DOHH2 (cell line): ENCODE measurements at regions not wholly inside any gene's neighbourhood (a gene's known extent, or its start where the extent isn't known, plus 50 kb on each side); places are given as distances from the start of the nearest gene placed in this dataset.

ENCODE experiments used
- CTCF ChIP-seq: fragments of 200-600 bp; sonication (generic); IDR thresholded peaks from one replicate; pipeline ENCODE4 v1.5.1; 2014; ENCODE audit warnings: antibody characterized with exemption, mild to moderate bottlenecking, low read depth, low read length; ENCODE audit not compliant: poor library complexity, severe bottlenecking
- EZH2phosphoT487 ChIP-seq: fragments of 200-600 bp; sonication (generic); IDR thresholded peaks from 2 replicates; pipeline ENCODE4 v1.6.1; 2017; ENCODE audit warnings: borderline replicate concordance, mild to moderate bottlenecking, antibody characterized with exemption, low read length, moderate library complexity, mixed read lengths

GRCh38 chr1:68285046-68285445 is 52.7 kb upstream of the WLS start:
- TF ChIP-seq CTCF (no peak), EZH2phosphoT487 (no peak)
